IMR-90 (cell line): ENCODE measurements at regions not wholly inside any gene's neighbourhood (a gene's known extent, or its start where the extent isn't known, plus 50 kb on each side); places are given as distances from the start of the nearest gene placed in this dataset.
A peak's percentile ranks its signal among the peaks of the same experiment; 100 is the strongest.

ENCODE experiments used
- ATAC-seq: fragments of 200-7000 bp; cut with Tn5 transposase; 2 replicates; pipeline ENCODE4 v1.9.1; 2020; ENCODE audit warnings: low read depth, mild to moderate bottlenecking, moderate library complexity
- BruUV-seq: library from RNA; stranded (reverse); fragments of 400-500 nt; replicated peaks from 2 replicates; lab custom pipeline; 2021; lab: Mats Ljungman, UMichigan
- CTCF ChIA-PET: fragments of 300-600 bp; formaldehyde crosslinking; extraction: SDS; loops from one replicate; lab custom pipeline; 2021; ENCODE audit warnings: antibody characterized with exemption; lab: Yijun Ruan, JAX
- POLR2A ChIA-PET: fragments of 300-600 bp; sonication (Branson Sonifier 250); formaldehyde crosslinking; loops from one replicate; lab custom pipeline; 2022; ENCODE audit warnings: antibody characterized with exemption; ENCODE audit not compliant: unreplicated experiment; lab: Charles Lee
- DNase-seq: peaks from one replicate; pipeline ENCODE4 v3.0.0; 2013
- H2AFZ ChIP-seq: replicated peaks from 2 replicates; pipeline ENCODE3; 2013; ENCODE audit warnings: low read length, mild to moderate bottlenecking; ENCODE audit not compliant: poor library complexity
- H2AK5ac ChIP-seq: 2 replicates; pipeline ENCODE4 v1.6.1; 2013; ENCODE audit warnings: low read depth, low read length, inconsistent platforms
- H2AK9ac ChIP-seq: replicated peaks from 2 replicates; pipeline ENCODE3; 2013; ENCODE audit warnings: mild to moderate bottlenecking, low read depth, low read length, moderate library complexity; ENCODE audit not compliant: poor library complexity
- H2BK120ac ChIP-seq: 2 replicates; pipeline ENCODE4 v1.6.1; 2013; ENCODE audit warnings: low read depth, low read length, inconsistent platforms
- H2BK15ac ChIP-seq: 3 replicates; pipeline ENCODE4 v1.6.1; 2013; ENCODE audit warnings: low read depth, low read length, inconsistent platforms
- H2BK20ac ChIP-seq: 2 replicates; pipeline ENCODE4 v1.6.1; 2013; ENCODE audit warnings: low read depth, mild to moderate bottlenecking, inconsistent platforms, low read length, moderate library complexity
- H2BK5ac ChIP-seq: 2 replicates; pipeline ENCODE4 v1.6.1; 2013; ENCODE audit warnings: mild to moderate bottlenecking, low read depth, low read length, inconsistent platforms; ENCODE audit not compliant: poor library complexity, severe bottlenecking
- H3K14ac ChIP-seq: replicated peaks from 2 replicates; pipeline ENCODE4 v1.6.1; 2013; ENCODE audit warnings: low read depth, low read length, inconsistent platforms
- H3K18ac ChIP-seq: 2 replicates; pipeline ENCODE4 v1.6.1; 2013; ENCODE audit warnings: low read depth, low read length, control low read depth
- H3K23ac ChIP-seq: 2 replicates; pipeline ENCODE4 v1.6.1; 2013; ENCODE audit warnings: low read depth, low read length, inconsistent platforms
- H3K27ac ChIP-seq: 2 replicates; pipeline ENCODE4 v1.5.1; 2013; ENCODE audit warnings: mild to moderate bottlenecking, control low read depth, low read length; ENCODE audit not compliant: insufficient read depth
- H3K27me3 ChIP-seq: 2 replicates; pipeline ENCODE4 v1.6.1; 2013; ENCODE audit warnings: low read length; ENCODE audit not compliant: control insufficient read depth, insufficient read depth
- H3K36me3 ChIP-seq: 2 replicates; pipeline ENCODE4 v1.6.1; 2013; ENCODE audit warnings: low read length, mixed read lengths; ENCODE audit not compliant: control insufficient read depth, insufficient read depth
- H3K4ac ChIP-seq: 2 replicates; pipeline ENCODE4 v1.6.1; 2013; ENCODE audit warnings: low read depth, low read length, inconsistent platforms
- H3K4me1 ChIP-seq: 2 replicates; pipeline ENCODE4 v1.6.1; 2013; ENCODE audit warnings: low read length, mixed read lengths; ENCODE audit not compliant: control insufficient read depth, insufficient read depth
- H3K4me2 ChIP-seq: 2 replicates; pipeline ENCODE4 v1.6.1; 2013; ENCODE audit warnings: low read depth, mild to moderate bottlenecking, control low read depth, low read length, moderate library complexity
- H3K4me3 ChIP-seq: 2 replicates; pipeline ENCODE4 v1.5.1; 2013; ENCODE audit warnings: low read depth, mild to moderate bottlenecking, control low read depth, low read length, moderate library complexity; ENCODE audit not compliant: insufficient read depth
- H3K56ac ChIP-seq: 2 replicates; pipeline ENCODE4 v1.6.1; 2013; ENCODE audit warnings: low read length, inconsistent platforms; ENCODE audit not compliant: insufficient read depth; ENCODE audit errors: extremely low read depth
- H3K79me1 ChIP-seq, 2 experiments: 2 replicates each; pipeline ENCODE4 v1.6.1; 2013; ENCODE audit warnings: low read length in 2 of 2, inconsistent platforms in 1 of 2, low read depth in 1 of 2
- H3K9ac ChIP-seq: 2 replicates; pipeline ENCODE4 v1.6.1; 2013; ENCODE audit warnings: low read depth, low read length, control low read depth
- H3K9me1 ChIP-seq: 2 replicates; pipeline ENCODE4 v1.6.1; 2013; ENCODE audit warnings: low read length, inconsistent platforms; ENCODE audit not compliant: insufficient read depth
- H3K9me3 ChIP-seq: 2 replicates; pipeline ENCODE4 v1.6.1; 2013; ENCODE audit warnings: low read length; ENCODE audit not compliant: control insufficient read depth, insufficient read depth
- H4K20me1 ChIP-seq: 2 replicates; pipeline ENCODE4 v1.6.1; 2013; ENCODE audit warnings: low read length, inconsistent platforms; ENCODE audit not compliant: insufficient read depth
- H4K5ac ChIP-seq: 2 replicates; pipeline ENCODE4 v1.6.1; 2013; ENCODE audit warnings: mild to moderate bottlenecking, low read depth, low read length, control low read depth
- H4K8ac ChIP-seq, 2 experiments: 2 replicates each; pipeline ENCODE4 v1.6.1; 2013; ENCODE audit warnings: low read depth in 2 of 2, low read length in 2 of 2, control low read depth in 1 of 2, inconsistent platforms in 1 of 2
- H4K91ac ChIP-seq: 2 replicates; pipeline ENCODE4 v1.6.1; 2013; ENCODE audit warnings: low read depth, low read length, inconsistent platforms; ENCODE audit not compliant: insufficient read depth
- BHLHE40 ChIP-seq: fragments of 150-350 bp; IDR thresholded peaks from 2 replicates; pipeline ENCODE4 v1.6.1; 2016; ENCODE audit warnings: mild to moderate bottlenecking, low read depth, low read length
- CEBPB ChIP-seq: IDR thresholded peaks from 2 replicates; pipeline ENCODE4 v1.6.1; 2012; ENCODE audit warnings: low read depth, low read length, improper control_type of control experiment
- FOS ChIP-seq: fragments of 150-350 bp; IDR thresholded peaks from 2 replicates; pipeline ENCODE4 v1.6.1; 2016; ENCODE audit warnings: low read depth, low read length
- MAFK ChIP-seq: IDR thresholded peaks from 2 replicates; pipeline ENCODE4 v1.6.1; 2012; ENCODE audit warnings: low read depth, low read length, improper control_type of control experiment
- MAZ ChIP-seq: IDR thresholded peaks from 2 replicates; pipeline ENCODE4 v1.6.1; 2012; ENCODE audit warnings: low read depth, mild to moderate bottlenecking, low read length, improper control_type of control experiment, moderate library complexity, borderline replicate concordance
- NFE2L2 ChIP-seq: fragments of 150-350 bp; IDR thresholded peaks from 2 replicates; pipeline ENCODE4 v1.6.1; 2016; ENCODE audit warnings: low read depth, mild to moderate bottlenecking, low read length
- RFX5 ChIP-seq: IDR thresholded peaks from 2 replicates; pipeline ENCODE4 v1.8.0; 2012; ENCODE audit warnings: low read depth, mild to moderate bottlenecking, low read length, moderate library complexity
- SMC3 ChIP-seq: fragments of 150-350 bp; IDR thresholded peaks from 2 replicates; pipeline ENCODE4 v1.6.1; 2016; ENCODE audit warnings: low read depth, mild to moderate bottlenecking, antibody characterized with exemption, low read length, moderate library complexity
- WGBS, 2 experiments: methylation state at CpG; one replicate each; pipeline versions ENCODE4 v1.1.5 to v1.1.7; 2013; ENCODE audit warnings: missing lambda C conversion rate in 2 of 2; ENCODE audit not compliant: insufficient read length in 1 of 2; ENCODE audit errors: extremely low coverage in 2 of 2; 5-methylcytosine and 5-hydroxymethylcytosine counted together
- dilution Hi-C: fragments of 300-500 bp; cut with HindIII; formaldehyde crosslinking; loops from one replicate; pipeline ENCODE4 v1.14.3; 2018; ENCODE audit warnings: low sequenced_read_pairs; ENCODE audit not compliant: unreplicated experiment
- in situ Hi-C: fragments of 300-500 bp; cut with MboI; formaldehyde crosslinking; loops from 3 replicates; pipeline ENCODE4 v1.14.3; 2019; ENCODE audit warnings: low sequenced_read_pairs, inconsistent platforms, mixed read lengths
- intact Hi-C: fragments of 100-400 bp; cut with micrococcal nuclease; formaldehyde crosslinking; loops from 2 replicates; pipeline ENCODE4 v1.10.0; 2022
- TF ChIP-seq, protein P1 (sequence below): conservative IDR thresholded peaks from 2 replicates; pipeline ENCODE4 v1.5.1; 2012; ENCODE audit warnings: mild to moderate bottlenecking, low read depth, low read length, improper control_type of control experiment

GRCh38 chr2:147346142-147346541, 498.7 kb upstream of the ACVR2A start:
- BruUV-seq: no TSS peak
- Histone ChIP-seq H2BK5ac (no peak overlapping the region), H4K20me1 (no peaks in the 10 kb centered on the region), H2AK9ac (no peak overlapping the region), H3K9me1 (no peaks in the 10 kb centered on the region), H3K4me3 (no peak overlapping the region), H2AFZ (peak overlapping the region; percentile 39), H4K5ac (no peak overlapping the region), H3K9me3 (no peaks in the 10 kb centered on the region; the same call in 1 of the 2 replicates), H3K4me2 (no peak overlapping the region), H3K4me1 (no peaks in the 10 kb centered on the region), H2AK5ac (no peak overlapping the region), H3K9ac (no peak overlapping the region), H4K91ac (no peak overlapping the region), H2BK120ac (no peak overlapping the region), H3K27ac (no peak overlapping the region), H3K14ac (no peak overlapping the region), H3K56ac (no peak overlapping the region), H3K4ac (no peak overlapping the region), H3K79me1 (no peaks in the 10 kb centered on the region), H3K23ac (no peak overlapping the region), H3K27me3 (no peaks in the 10 kb centered on the region), H4K8ac (no peak overlapping the region), H2BK15ac (no peak overlapping the region), H3K36me3 (no peaks in the 10 kb centered on the region), H3K18ac (no peak overlapping the region), H2BK20ac (no peak overlapping the region)
- in situ Hi-C loops (no loop called here), dilution Hi-C loops (no loop called here), intact Hi-C loops (no loop called here)
- no peak for ATAC-seq
- POLR2A ChIA-PET: no interaction called here
- no peak for DNase-seq
- TF ChIP-seq BHLHE40: no peak
- TF ChIP-seq FOS: no peak
- peak; percentile 62; the same call in 1 of the 2 replicates for TF ChIP-seq CEBPB
- no peak for TF ChIP-seq MAZ
- no peak for TF ChIP-seq RFX5
- TF ChIP-seq NFE2L2: no peak
- TF ChIP-seq SMC3: no peak
- TF ChIP-seq MAFK: no peak
- TF ChIP-seq, protein P1, sequence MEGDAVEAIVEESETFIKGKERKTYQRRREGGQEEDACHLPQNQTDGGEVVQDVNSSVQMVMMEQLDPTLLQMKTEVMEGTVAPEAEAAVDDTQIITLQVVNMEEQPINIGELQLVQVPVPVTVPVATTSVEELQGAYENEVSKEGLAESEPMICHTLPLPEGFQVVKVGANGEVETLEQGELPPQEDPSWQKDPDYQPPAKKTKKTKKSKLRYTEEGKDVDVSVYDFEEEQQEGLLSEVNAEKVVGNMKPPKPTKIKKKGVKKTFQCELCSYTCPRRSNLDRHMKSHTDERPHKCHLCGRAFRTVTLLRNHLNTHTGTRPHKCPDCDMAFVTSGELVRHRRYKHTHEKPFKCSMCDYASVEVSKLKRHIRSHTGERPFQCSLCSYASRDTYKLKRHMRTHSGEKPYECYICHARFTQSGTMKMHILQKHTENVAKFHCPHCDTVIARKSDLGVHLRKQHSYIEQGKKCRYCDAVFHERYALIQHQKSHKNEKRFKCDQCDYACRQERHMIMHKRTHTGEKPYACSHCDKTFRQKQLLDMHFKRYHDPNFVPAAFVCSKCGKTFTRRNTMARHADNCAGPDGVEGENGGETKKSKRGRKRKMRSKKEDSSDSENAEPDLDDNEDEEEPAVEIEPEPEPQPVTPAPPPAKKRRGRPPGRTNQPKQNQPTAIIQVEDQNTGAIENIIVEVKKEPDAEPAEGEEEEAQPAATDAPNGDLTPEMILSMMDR: no peak
- no CpG with 5 or more reads among the region's 2 CpGs for WGBS, 2 experiments
- CTCF ChIA-PET: interaction anchor here (0.5 kb wide), 1 partner anchor 54 kb away, joined by 3 read pairs; no protein-coding TSS in a partner anchor
